B cell (primary cell): ENCODE measurements at regions not wholly inside any gene's neighbourhood (a gene's known extent, or its start where the extent isn't known, plus 50 kb on each side); places are given as distances from the start of the nearest gene placed in this dataset.

Experiments used
- ATAC-seq: fragments of 200-7000 bp; cut with Tn5 transposase; one replicate; pipeline ENCODE4 v1.10.0; 2021; ENCODE audit warnings: low read depth, mild to moderate bottlenecking, moderate number of reproducible peaks, moderate library complexity
- CTCF ChIA-PET: fragments of 350-600 bp; sonication (Branson Sonifier 250); formaldehyde crosslinking; loops from one replicate; lab custom pipeline; 2021; ENCODE audit warnings: antibody characterized with exemption, inconsistent platforms; lab: Charles Lee
- POLR2A ChIA-PET: fragments of 350-600 bp; sonication (Branson Sonifier 250); formaldehyde crosslinking; loops from one replicate; lab custom pipeline; 2021; ENCODE audit warnings: antibody characterized with exemption; lab: Charles Lee
- DNase-seq: peaks from one replicate; pipeline ENCODE4 v3.0.0; 2013
- H2AFZ ChIP-seq: 2 replicates; pipeline ENCODE4 v1.6.1; 2012; ENCODE audit warnings: mild to moderate bottlenecking, low read depth, low read length; ENCODE audit not compliant: insufficient read depth, poor library complexity, severe bottlenecking
- H3K27ac ChIP-seq, 2 donors: 1 replicate in 1 of 2; 2 replicates in 1 of 2; pipeline ENCODE4 v1.5.1; 2012 to 2013; ENCODE audit warnings: low read length in 2 of 2, mild to moderate bottlenecking in 2 of 2, moderate library complexity in 1 of 2
- H3K27me3 ChIP-seq, 4 experiments: fragments of 200-600 bp in 1 of 4; sonication (generic) in 1 of 4; replicated peaks in 1 of 4; 1 replicate in 2 of 4; 2 replicates in 2 of 4; pipeline versions ENCODE4 v1.6.1 to v1.7.0; 2013 to 2016; ENCODE audit warnings: low read length in 3 of 4, mild to moderate bottlenecking in 2 of 4, mixed read lengths in 1 of 4, moderate library complexity in 1 of 4; ENCODE audit not compliant: insufficient read depth in 4 of 4, control insufficient read depth in 3 of 4; ENCODE audit errors: control extremely low read depth in 1 of 4
- H3K36me3 ChIP-seq, 2 experiments: replicated peaks in 1 of 2; 1 replicate in 1 of 2; 2 replicates in 1 of 2; pipeline versions ENCODE4 v1.6.1 to v1.7.1; 2013; ENCODE audit warnings: low read length in 1 of 2; ENCODE audit not compliant: insufficient read depth in 2 of 2, control insufficient read depth in 1 of 2; ENCODE audit errors: control extremely low read depth in 1 of 2, extremely low read depth in 1 of 2
- H3K4me1 ChIP-seq, 2 donors: fragments of 200-600 bp in 1 of 2; sonication (generic) in 1 of 2; 1 replicate in 1 of 2; 2 replicates in 1 of 2; pipeline versions ENCODE4 v1.5.1 to v1.6.1; 2013 to 2017; ENCODE audit warnings: low read length in 2 of 2; ENCODE audit not compliant: control insufficient read depth in 2 of 2, insufficient read depth in 2 of 2
- H3K4me2 ChIP-seq: replicated peaks from 2 replicates; pipeline ENCODE3; 2012; ENCODE audit warnings: mild to moderate bottlenecking, low read depth, low read length; ENCODE audit not compliant: poor library complexity, severe bottlenecking
- H3K4me3 ChIP-seq, 5 experiments: fragments of 200-600 bp in 1 of 5; sonication (generic) in 1 of 5; 1 replicate in 3 of 5; 2 replicates in 2 of 5; pipeline versions ENCODE4 v1.5.1 to v1.7.0; 2011 to 2016; ENCODE audit warnings: low read length in 4 of 5, mild to moderate bottlenecking in 4 of 5, low read depth in 2 of 5, control low read depth in 1 of 5, moderate library complexity in 1 of 5; ENCODE audit not compliant: insufficient read depth in 1 of 5; ENCODE audit errors: control extremely low read depth in 1 of 5, extremely low read depth in 1 of 5
- H3K79me2 ChIP-seq: fragments of 200-600 bp; sonication (generic); one replicate; pipeline ENCODE4 v1.6.0; 2016; ENCODE audit warnings: low read length; ENCODE audit not compliant: control insufficient read depth, insufficient read depth
- H3K9ac ChIP-seq: fragments of 200-600 bp; sonication (generic); 2 replicates; pipeline ENCODE4 v1.6.1; 2017; ENCODE audit warnings: mild to moderate bottlenecking, low read length, moderate library complexity
- H3K9me3 ChIP-seq, 3 donors: one replicate each; pipeline versions ENCODE4 v1.6.1 to v1.7.1; 2013; ENCODE audit warnings: low read length in 2 of 3; ENCODE audit not compliant: control insufficient read depth in 2 of 3, insufficient read depth in 1 of 3; ENCODE audit errors: control extremely low read depth in 1 of 3
- H4K20me1 ChIP-seq: 2 replicates; pipeline ENCODE4 v1.6.0; 2012; ENCODE audit warnings: mild to moderate bottlenecking, low read length; ENCODE audit not compliant: insufficient read depth, control insufficient read depth, poor library complexity, severe bottlenecking
- H3K27ac Mint-ChIP-seq: one replicate; pipeline ENCODE4 v1.8.0; 2021; ENCODE audit warnings: mixed read lengths
- H3K27me3 Mint-ChIP-seq: one replicate; pipeline ENCODE4 v1.8.0; 2021; ENCODE audit warnings: mixed read lengths
- H3K4me1 Mint-ChIP-seq: one replicate; pipeline ENCODE4 v1.8.0; 2021; ENCODE audit warnings: mixed read lengths
- H3K4me3 Mint-ChIP-seq: one replicate; pipeline ENCODE4 v1.8.0; 2021; ENCODE audit warnings: mixed read lengths
- H3K9me3 Mint-ChIP-seq: one replicate; pipeline ENCODE4 v1.8.0; 2022; ENCODE audit warnings: mixed read lengths; ENCODE audit not compliant: insufficient read depth
- EZH2 ChIP-seq: IDR thresholded peaks from 2 replicates; pipeline ENCODE4 v1.6.1; 2012; ENCODE audit warnings: borderline replicate concordance, low read depth, mild to moderate bottlenecking, moderate library complexity, low read length; ENCODE audit not compliant: insufficient read depth, poor library complexity, severe bottlenecking
- WGBS: methylation state at CpG from one replicate; pipeline ENCODE4 v1.1.5; 2013; ENCODE audit warnings: missing lambda C conversion rate; ENCODE audit not compliant: insufficient coverage; 5-methylcytosine and 5-hydroxymethylcytosine counted together
- intact Hi-C: fragments of 100-400 bp; cut with micrococcal nuclease; formaldehyde crosslinking; loops from one replicate; pipeline ENCODE4 v1.10.0; 2022
- TF ChIP-seq, protein P1 (sequence below): fragments of 200-600 bp; IDR thresholded peaks from one replicate; pipeline ENCODE4 v1.8.0; 2022; ENCODE audit warnings: antibody characterized with exemption, mild to moderate bottlenecking

DNA sequence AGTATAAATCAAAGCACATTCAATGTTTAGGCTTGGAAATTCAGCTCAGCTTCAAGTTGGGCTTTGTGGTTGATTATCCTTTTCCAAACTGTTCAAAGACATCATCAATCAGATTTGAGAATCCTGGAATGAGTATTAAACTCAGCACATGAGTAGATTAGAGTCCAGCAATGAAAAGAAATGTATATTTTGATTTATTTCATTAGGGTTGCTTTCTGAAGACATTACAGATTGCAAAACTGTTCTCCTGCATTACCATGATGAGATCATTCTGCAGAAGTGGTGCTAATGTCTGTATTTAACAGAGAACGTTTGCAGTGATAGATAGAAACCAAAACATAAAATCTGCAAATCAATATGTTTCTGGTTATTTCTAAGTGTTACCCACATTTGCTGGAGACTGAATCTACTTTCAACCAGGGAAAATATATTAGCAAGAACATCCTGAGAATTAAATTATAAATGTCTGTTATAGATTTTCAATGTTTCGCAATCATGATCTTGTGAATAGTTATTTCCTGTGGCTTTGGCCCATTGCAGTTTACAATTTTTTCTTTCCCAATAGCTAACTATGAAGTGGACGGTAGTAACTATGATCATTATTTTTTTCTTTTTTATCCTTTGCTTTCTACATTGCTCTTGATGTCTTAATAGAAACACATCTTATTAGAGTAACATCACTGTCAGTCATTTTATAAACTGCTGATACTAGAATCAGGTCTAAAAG is 1125.7 kb upstream of the GOT2 start:
- H3K4me1 Mint-ChIP-seq, result no peaks in the 10 kb centered on the region
- ATAC-seq (no peak), DNase-seq (no peak)
- H3K9me3 Mint-ChIP-seq, result peaks cover 2% of the 10 kb centered on the region
- Histone ChIP-seq H3K27me3 (no peaks in the 10 kb centered on the region), H2AFZ (no peak overlapping the region), H3K4me3 (no peak overlapping the region), H3K36me3 (no peaks in the 10 kb centered on the region), H3K27ac (no peak overlapping the region), H4K20me1 (no peaks in the 10 kb centered on the region), H3K79me2 (no peaks in the 10 kb centered on the region), H3K4me1 (no peaks in the 10 kb centered on the region), H3K9ac (no peak overlapping the region), H3K4me2 (no peak overlapping the region), H3K9me3 (no peaks in the 10 kb centered on the region)
- intact Hi-C loops, result no loop called here
- POLR2A ChIA-PET, result no interaction called here
- WGBS, result no CpG with 5 or more reads among the region's 3 CpGs
- no peaks in the 10 kb centered on the region for H3K27me3 Mint-ChIP-seq
- H3K4me3 Mint-ChIP-seq, result no peak overlapping the region
- TF ChIP-seq, protein P1, sequence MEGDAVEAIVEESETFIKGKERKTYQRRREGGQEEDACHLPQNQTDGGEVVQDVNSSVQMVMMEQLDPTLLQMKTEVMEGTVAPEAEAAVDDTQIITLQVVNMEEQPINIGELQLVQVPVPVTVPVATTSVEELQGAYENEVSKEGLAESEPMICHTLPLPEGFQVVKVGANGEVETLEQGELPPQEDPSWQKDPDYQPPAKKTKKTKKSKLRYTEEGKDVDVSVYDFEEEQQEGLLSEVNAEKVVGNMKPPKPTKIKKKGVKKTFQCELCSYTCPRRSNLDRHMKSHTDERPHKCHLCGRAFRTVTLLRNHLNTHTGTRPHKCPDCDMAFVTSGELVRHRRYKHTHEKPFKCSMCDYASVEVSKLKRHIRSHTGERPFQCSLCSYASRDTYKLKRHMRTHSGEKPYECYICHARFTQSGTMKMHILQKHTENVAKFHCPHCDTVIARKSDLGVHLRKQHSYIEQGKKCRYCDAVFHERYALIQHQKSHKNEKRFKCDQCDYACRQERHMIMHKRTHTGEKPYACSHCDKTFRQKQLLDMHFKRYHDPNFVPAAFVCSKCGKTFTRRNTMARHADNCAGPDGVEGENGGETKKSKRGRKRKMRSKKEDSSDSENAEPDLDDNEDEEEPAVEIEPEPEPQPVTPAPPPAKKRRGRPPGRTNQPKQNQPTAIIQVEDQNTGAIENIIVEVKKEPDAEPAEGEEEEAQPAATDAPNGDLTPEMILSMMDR, result no peak
- no peak for TF ChIP-seq EZH2
- CTCF ChIA-PET, result no interaction called here
- H3K27ac Mint-ChIP-seq, result no peak overlapping the region

DNA sequence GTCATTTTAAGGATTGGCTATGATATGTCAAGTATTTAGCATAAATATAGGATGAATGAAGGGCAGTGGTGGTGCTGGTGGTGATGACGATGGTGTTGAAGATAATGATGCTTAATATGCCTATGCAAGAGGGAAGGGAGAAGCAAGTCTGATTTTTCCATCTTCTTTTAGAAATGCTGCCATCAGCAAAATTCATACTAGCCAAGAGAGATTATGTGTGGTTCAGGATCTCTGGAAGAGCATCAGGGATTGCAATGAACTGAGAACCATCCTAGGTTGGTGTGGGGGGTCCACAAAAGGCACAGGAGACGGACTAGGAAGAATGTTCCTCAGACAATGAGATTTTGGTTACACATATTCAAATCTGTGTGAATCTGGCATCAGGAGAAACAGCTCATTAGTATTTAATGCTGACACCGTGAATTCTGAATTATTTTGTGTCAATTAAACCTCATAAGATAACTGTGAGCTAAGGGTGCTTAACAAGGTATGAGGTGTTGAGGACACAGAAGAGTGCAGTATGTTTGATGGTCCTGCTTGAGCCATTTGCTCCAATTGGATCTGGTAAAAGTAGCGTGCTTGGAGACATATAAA is 1120.8 kb upstream of the GOT2 start:
- Histone ChIP-seq H2AFZ (no peak overlapping the region), H3K9me3 (no peaks in the 10 kb centered on the region), H3K27me3 (no peaks in the 10 kb centered on the region), H3K27ac (no peak overlapping the region), H3K4me3 (no peak overlapping the region), H3K4me1 (no peaks in the 10 kb centered on the region), H3K4me2 (no peak overlapping the region), H3K36me3 (no peaks in the 10 kb centered on the region), H3K9ac (no peak overlapping the region), H4K20me1 (no peaks in the 10 kb centered on the region), H3K79me2 (no peaks in the 10 kb centered on the region)
- ATAC-seq (no peak), DNase-seq (no peak)
- Mint-ChIP-seq H3K4me1 (no peaks in the 10 kb centered on the region), H3K4me3 (no peak overlapping the region), H3K9me3 (peaks cover 5% of the 10 kb centered on the region), H3K27ac (no peak overlapping the region), H3K27me3 (no peaks in the 10 kb centered on the region)
- 63% methylated on average over 2 of the region's 4 CpGs for WGBS
- intact Hi-C loops, result no loop called here
- POLR2A ChIA-PET, result no interaction called here
- no peak for TF ChIP-seq EZH2
- TF ChIP-seq, protein P1, result no peak
- CTCF ChIA-PET, result no interaction called here
